Lung (tissue), 11 donors: ENCODE measurements at regions not wholly inside any gene's neighbourhood (a gene's known extent, or its start where the extent isn't known, plus 50 kb on each side); places are given as distances from the start of the nearest gene placed in this dataset.
"Not testable (repeated sequence)": the region's sequence is repeated elsewhere in the genome, so short reads cannot be mapped to it uniquely, and the experiment has no call there.

ENCODE experiments used
- ATAC-seq: fragments of 200-7000 bp; cut with Tn5 transposase; one replicate; pipeline ENCODE4 v1.9.1; 2020; ENCODE audit warnings: moderate number of reproducible peaks; ENCODE audit not compliant: insufficient read depth, low FRiP score
- DNase-seq, 3 donors: peaks; one replicate each; pipeline ENCODE4 v3.0.0-alpha.2; 2013 to 2017
- H3K27ac ChIP-seq, 2 donors: one replicate each; pipeline ENCODE4 v1.5.1; 2013; ENCODE audit warnings: mild to moderate bottlenecking in 2 of 2, moderate library complexity in 2 of 2, control low read depth in 1 of 2, inconsistent platforms in 1 of 2, low read depth in 1 of 2, low read length in 1 of 2
- H3K27me3 ChIP-seq, 3 donors: one replicate each; pipeline ENCODE4 v1.5.1; 2013; ENCODE audit warnings: low read length in 2 of 3; ENCODE audit not compliant: control insufficient read depth in 3 of 3, insufficient read depth in 3 of 3
- H3K36me3 ChIP-seq, 4 donors: one replicate each; pipeline ENCODE4 v1.5.1; 2013; ENCODE audit warnings: low read length in 4 of 4, mild to moderate bottlenecking in 1 of 4, moderate library complexity in 1 of 4; ENCODE audit not compliant: control insufficient read depth in 4 of 4, insufficient read depth in 4 of 4
- H3K4me1 ChIP-seq, 5 donors: one replicate each; pipeline ENCODE4 v1.5.1; 2013; ENCODE audit warnings: low read length in 5 of 5, mild to moderate bottlenecking in 2 of 5, moderate library complexity in 1 of 5; ENCODE audit not compliant: control insufficient read depth in 5 of 5, insufficient read depth in 5 of 5
- H3K4me3 ChIP-seq: one replicate; pipeline ENCODE4 v1.5.1; 2013; ENCODE audit warnings: mild to moderate bottlenecking, control low read depth, moderate library complexity
- H3K9ac ChIP-seq, 2 donors: one replicate each; pipeline ENCODE4 v1.5.1; 2013; ENCODE audit warnings: low read length in 2 of 2, control low read depth in 1 of 2; ENCODE audit not compliant: insufficient read depth in 1 of 2
- H3K9me3 ChIP-seq, 4 donors: one replicate each; pipeline ENCODE4 v1.5.1; 2013; ENCODE audit warnings: low read length in 3 of 4, mild to moderate bottlenecking in 1 of 4, moderate library complexity in 1 of 4; ENCODE audit not compliant: control insufficient read depth in 4 of 4, insufficient read depth in 3 of 4
- CTCF ChIP-seq: IDR thresholded peaks from 2 replicates; pipeline ENCODE4 v1.5.1; 2012; ENCODE audit warnings: mild to moderate bottlenecking; ENCODE audit errors: control extremely low read depth, extremely low read depth
- WGBS, 2 donors: extraction: QIAGEN DNeasy Blood & Tissue Kit; methylation state at CpG; one replicate each; pipeline ENCODE4 v1.1.7; 2013; 5-methylcytosine and 5-hydroxymethylcytosine counted together
- donor health status: control.
- donor health status: control.
- donor health status: Bipolar disorder and iron deficiency.
- donor health status: healthy.
- donor health status: DM: yes; HTN: yes; CAD: no.

- no peaks in the 10 kb centered on the region for H3K36me3 ChIP-seq
- no peak for TF ChIP-seq CTCF
- H3K9ac ChIP-seq = no peak overlapping the region
- no peak overlapping the region for H3K27ac ChIP-seq
- WGBS, 2 donors = 70 to 71% methylated on average over 4 of the region's 4 CpGs
- ATAC-seq = no peak
- no peaks in the 10 kb centered on the region for H3K27me3 ChIP-seq
- DNase-seq = no peak
- peaks cover 0 to 2% (median 0%) of the 10 kb centered on the region in 4 donors for H3K9me3 ChIP-seq
- peaks cover 0 to 5% (median 0%) of the 10 kb centered on the region in 5 donors for H3K4me1 ChIP-seq
- H3K4me3 ChIP-seq = no peak overlapping the region
Measured at GRCh38 chr17:71601894-71602504, 518.8 kb upstream of the SOX9 start.

GRCh38 chr17:71613996-71614395 is 506.8 kb upstream of the SOX9 start:
- H3K27me3 ChIP-seq = no peaks in the 10 kb centered on the region
- H3K27ac ChIP-seq = no peak overlapping the region
- DNase-seq = no peak
- ATAC-seq = no peak
- H3K36me3 ChIP-seq = no peaks in the 10 kb centered on the region
- peaks cover 0 to 4% (median 4%) of the 10 kb centered on the region in 4 donors for H3K9me3 ChIP-seq
- no peak overlapping the region for H3K9ac ChIP-seq
- no peak overlapping the region for H3K4me3 ChIP-seq
- H3K4me1 ChIP-seq = no peaks in the 10 kb centered on the region
- no peak for TF ChIP-seq CTCF

DNA sequence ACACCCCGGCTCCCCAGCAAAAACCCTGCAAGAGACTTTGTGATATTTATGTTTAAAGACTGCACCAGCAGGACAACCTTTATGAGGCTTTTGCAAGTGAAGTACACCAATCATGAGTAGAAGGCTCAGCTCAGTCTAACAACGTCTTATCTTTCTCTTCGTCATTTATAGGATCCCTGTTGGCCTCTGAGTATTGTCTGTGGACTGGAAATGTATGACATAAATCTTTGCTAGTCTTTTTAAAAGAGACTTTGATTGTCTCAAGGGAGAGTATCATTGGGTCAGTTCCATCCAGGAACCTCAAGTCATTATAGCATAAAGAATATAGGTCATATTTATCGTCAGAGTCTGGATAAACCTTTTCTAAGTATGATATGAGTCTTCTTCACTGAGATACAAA is 505.0 kb upstream of the SOX9 start:
- no peak for TF ChIP-seq CTCF
- DNase-seq (no peak), ATAC-seq (no peak)
- Histone ChIP-seq H3K27me3 (no peaks in the 10 kb centered on the region), H3K36me3 (no peaks in the 10 kb centered on the region), H3K9ac (no peak overlapping the region), H3K9me3 (peaks cover 0 to 7% (median 5%) of the 10 kb centered on the region in 4 donors), H3K27ac (no peak overlapping the region), H3K4me1 (no peaks in the 10 kb centered on the region), H3K4me3 (no peak overlapping the region)
- 77 to 86% methylated on average over 4 of the region's 4 CpGs for WGBS, 2 donors

- not testable (repeated sequence) for H3K36me3 ChIP-seq, DNase-seq, H3K4me1 ChIP-seq, H3K9ac ChIP-seq, H3K4me3 ChIP-seq, ATAC-seq, H3K27me3 ChIP-seq, H3K27ac ChIP-seq
- peaks cover 0 to 11% (median 3%) of the 10 kb centered on the region in 4 donors for H3K9me3 ChIP-seq
Measured at GRCh38 chr17:71617767-71618166, 503.1 kb upstream of the SOX9 start.
